ENCODE measurements at regions not wholly inside any gene's neighbourhood (a gene's known extent, or its start where the extent isn't known, plus 50 kb on each side); places are given as distances from the start of the nearest gene placed in this dataset.

DNA sequence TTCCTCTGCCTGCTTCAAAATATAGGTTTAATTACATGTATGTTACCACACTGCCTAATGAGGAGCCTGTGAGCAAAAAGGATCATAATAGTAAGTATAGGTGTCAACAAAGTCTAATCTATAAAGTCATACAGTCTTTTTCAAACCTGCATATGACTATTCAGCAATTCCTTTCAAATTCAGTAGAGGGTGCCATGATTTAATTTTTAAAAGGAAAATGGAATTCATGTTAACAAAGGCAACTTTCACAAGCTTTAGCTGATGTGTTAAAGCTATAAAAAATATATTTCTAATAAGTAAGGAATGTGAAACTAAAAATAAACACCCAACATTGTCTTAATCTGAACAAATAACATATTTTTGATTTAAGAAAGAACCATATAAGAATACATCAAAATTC lies 52.1 kb downstream of the MPP7 start:
- no peak for DNase-seq (ENCODE audit: low read depth, low spot score)

DNA sequence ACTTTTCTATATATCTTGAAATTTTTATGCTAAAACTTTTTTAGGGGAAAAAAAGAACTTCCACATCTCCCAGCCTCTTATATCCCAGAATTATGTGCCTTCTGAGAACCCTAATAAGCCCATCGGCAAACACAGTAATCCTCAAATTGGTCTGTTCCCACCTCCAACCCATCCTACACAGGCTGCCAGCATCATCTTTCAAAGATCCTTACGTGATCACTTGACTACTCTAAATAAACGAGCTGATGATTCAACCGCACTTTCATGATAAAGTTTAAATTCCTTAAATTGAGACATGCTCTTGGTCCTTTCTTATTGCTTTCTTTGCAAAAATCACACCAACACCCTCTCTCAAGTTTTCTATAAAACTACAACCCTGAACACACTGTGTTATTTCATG lies 52.5 kb downstream of the MPP7 start:
- DNase-seq (ENCODE audit: low read depth, low spot score) = no peak

- no peak for DNase-seq (ENCODE audit: low read depth, low spot score)
Measured at GRCh38 chr10:28249512-28249911, 53.4 kb downstream of the MPP7 start.

DNA sequence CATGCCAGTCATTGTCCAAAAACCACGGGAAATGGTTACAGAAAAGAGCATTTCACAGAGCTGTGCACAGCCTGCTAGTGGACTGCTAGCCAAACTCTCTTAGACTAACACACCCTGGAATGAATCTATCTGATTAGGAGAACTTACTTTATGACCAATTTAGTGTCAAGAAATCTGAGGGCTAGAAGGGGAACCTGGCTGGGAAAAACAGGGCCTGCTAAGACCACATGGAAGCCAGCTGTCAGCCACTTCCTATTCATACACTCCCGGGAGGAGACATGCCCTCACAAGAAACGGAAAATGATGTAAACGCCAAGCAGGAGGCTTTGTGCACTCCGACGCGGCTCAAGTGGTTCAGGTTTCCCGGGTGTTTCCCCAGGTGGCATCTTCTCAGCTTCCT lies 54.8 kb downstream of the MPP7 start:
- no peak for DNase-seq (ENCODE audit: low read depth, low spot score)

DNA sequence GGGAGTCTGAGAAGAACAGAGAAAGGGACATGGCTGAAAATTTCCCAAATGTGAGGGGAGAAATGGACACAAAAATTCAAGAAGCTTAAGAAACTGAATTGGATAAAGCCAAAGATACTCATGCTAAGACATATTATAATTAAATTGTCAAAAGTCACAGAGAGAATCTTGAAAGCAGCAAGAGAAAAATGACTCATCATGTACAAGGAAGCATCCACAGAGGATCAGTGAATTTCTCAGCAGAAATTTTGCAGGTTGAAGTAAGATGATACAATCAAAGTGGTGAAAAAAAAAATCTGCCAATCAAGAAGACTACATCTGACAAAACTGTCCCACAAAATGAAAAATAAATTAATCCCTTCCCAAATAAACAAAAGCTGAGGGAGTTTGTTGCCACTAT lies 56.8 kb downstream of the MPP7 start:
- DNase-seq (ENCODE audit: low read depth, low spot score) = no peak

DNA sequence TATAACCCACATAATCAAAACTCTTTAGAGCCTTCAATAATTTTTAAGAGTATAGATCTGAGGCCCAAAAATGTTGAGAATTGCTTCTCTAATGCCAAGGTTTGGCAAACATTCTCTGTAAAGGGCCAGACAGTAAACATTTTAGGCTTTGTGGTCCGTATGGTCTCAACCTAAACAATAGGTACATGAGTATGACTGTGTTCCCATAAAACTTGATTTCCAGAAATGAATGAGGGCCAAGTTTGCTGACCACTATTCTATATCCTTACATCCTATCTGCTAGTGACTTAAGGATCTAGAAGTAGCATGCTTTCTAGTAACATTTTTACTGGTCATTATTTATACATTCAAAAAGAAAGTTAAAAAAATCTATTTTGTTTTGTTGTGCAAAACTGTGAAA lies 58.9 kb downstream of the MPP7 start:
- DNase-seq (ENCODE audit: low read depth, low spot score) = no peak

- no peak for DNase-seq (ENCODE audit: low read depth, low spot score)
Measured at GRCh38 chr10:28242555-28243204, 60.2 kb downstream of the MPP7 start.

- DNase-seq (ENCODE audit: low read depth, low spot score) = no peak
Measured at GRCh38 chr10:28241741-28242399, 61.0 kb downstream of the MPP7 start.

DNA sequence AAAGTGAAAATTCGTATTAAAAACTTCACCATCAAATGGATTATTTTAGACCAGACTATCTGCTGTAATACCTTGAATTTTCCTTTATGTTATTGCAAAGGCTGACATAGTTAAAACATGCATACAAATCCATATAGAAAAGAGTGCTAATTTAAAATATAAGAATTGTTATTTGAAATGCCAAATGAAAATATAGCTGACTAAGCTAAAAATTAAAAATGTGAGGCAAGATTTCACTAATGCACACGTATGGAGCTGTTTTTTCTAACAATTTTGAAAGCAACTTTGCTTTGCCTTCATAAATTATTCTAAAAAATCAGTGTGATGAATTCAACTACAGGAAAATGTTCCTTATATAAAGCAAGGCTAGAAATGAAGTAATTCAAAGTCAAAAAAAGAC lies 62.5 kb downstream of the MPP7 start:
- DNase-seq (ENCODE audit: low read depth, low spot score) = no peak

- no peak for DNase-seq (ENCODE audit: low read depth, low spot score)
Measured at GRCh38 chr10:28236591-28236990, 66.3 kb downstream of the MPP7 start.

DNA sequence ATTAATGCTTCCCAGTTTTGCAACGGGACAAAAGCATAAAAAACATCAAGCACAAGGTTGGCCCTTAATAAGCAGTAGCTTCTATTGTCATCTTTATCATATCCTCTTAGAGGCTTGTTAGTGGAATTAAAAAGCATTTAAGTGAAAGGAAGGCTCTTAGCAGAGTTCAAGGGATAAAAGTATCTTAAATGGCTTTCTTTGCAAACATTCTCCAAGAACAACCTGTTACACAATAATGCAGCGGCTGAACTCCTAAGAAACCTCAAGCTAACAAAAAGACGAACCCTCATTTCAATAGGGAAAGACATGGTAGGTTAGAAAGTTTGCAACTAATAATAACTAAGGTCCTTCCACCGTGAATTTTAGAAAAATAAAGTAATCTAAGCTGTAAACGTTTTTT lies 82.1 kb downstream of the MPP7 start:
- DNase-seq (ENCODE audit: low read depth, low spot score) = no peak

DNA sequence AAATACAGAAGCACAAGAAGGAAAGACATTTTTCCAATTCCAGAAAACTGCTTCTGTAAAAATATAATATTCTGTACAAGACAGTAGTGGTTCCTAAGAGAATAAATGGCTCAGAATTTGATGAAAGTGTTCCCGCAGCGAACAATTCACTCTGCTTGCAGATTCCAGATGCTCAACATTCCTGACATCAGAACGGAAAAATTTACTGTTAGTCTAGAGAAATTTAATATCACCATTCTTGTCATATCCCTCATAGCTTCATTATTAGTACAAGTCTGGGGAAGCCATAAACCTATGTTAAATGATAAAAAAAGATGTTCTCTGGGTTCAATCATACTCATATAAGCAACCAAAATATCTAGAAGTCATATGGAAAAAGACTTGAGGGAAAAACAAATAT lies 83.6 kb downstream of the MPP7 start:
- DNase-seq (ENCODE audit: low read depth, low spot score) = no peak

- DNase-seq (ENCODE audit: low read depth, low spot score) = no peak
Measured at GRCh38 chr10:28217848-28218247, 85.0 kb downstream of the MPP7 start.

DNA sequence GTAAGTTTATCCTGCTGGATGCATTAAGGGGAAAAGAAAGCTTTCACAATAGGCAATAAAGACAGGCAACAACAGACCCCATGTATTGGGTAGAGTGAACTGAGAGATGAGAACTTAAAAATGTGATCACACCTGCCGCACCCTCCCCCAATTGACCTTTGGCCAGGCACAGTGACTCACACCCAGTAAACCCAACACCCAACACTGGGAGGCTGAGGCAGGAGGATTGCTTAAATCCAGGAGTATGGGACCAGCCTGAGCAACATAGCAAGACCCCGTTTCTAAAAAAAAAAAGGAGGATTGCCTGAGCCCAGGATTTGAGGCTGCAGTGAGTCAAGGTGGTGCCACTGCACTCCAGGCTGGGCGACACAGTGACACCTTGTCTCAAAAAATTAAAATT lies 86.9 kb downstream of the MPP7 start:
- no peak for DNase-seq (ENCODE audit: low read depth, low spot score)

DNA sequence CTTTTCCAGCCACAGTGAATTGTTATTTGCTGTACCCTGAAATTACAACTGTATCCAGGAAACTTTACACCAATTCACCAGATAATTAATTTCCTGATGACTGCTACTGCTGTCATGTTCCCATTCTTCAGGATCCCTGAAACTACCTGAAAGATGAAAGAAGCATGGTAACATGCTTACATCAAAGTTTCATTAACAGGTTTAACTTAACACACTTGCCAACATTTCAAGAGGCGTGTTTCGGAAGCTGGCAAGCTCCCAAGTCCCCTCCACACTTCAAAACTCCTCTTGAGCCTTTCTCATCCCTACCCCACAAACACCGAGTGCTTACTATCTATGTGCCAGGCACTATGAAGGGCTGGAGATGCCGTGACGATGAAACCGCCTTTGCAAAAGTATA lies 88.6 kb downstream of the MPP7 start:
- no peak for DNase-seq (ENCODE audit: low read depth, low spot score)

- no peak for DNase-seq (ENCODE audit: low read depth, low spot score)
Measured at GRCh38 chr10:28211759-28212158, 91.1 kb downstream of the MPP7 start.

DNA sequence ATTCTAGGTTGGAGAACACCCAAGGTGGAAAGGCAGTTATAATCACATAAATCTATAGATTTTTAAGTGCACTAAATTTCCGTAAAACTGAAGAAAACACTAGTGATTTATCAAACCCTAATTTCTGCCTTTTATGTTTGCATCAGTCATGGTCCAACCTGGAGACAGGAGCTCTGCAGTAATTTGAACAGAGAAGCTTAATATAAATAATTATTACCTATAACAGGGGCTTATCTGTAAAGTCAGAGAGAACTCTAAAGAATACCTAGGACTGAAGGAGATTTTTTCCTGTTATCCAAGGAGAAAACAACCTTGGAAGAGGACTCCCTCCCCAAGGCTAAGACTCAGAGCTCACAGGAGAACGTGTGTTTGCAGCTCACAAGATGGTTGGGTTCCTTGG lies 95.1 kb downstream of the MPP7 start:
- no peak for DNase-seq (ENCODE audit: low read depth, low spot score)

- DNase-seq (ENCODE audit: low read depth, low spot score) = no peak
Measured at GRCh38 chr10:28202941-28203352, 99.9 kb downstream of the MPP7 start.

- DNase-seq (ENCODE audit: low read depth, low spot score) = no peak
Measured at GRCh38 chr10:28201410-28202400, 101.2 kb downstream of the MPP7 start.

DNA sequence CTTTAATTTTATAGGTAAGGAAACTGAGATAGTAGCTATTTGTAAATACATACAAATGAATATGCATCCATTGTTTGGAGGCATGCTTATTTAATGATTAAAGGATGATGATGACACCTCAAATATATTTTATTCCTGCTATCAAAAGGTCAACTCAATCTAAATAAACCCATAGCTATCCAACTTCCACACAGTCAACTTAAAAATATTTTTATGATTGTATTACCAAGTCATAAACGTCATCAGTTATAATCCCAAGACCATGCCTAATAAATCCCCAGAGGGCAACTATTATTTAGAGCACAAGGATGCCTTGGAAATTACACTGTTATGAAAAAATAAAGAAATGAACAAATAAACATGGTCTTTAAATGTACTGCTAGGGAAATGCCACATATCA lies 102.1 kb downstream of the MPP7 start:
- DNase-seq (ENCODE audit: low read depth, low spot score) = no peak

DNA sequence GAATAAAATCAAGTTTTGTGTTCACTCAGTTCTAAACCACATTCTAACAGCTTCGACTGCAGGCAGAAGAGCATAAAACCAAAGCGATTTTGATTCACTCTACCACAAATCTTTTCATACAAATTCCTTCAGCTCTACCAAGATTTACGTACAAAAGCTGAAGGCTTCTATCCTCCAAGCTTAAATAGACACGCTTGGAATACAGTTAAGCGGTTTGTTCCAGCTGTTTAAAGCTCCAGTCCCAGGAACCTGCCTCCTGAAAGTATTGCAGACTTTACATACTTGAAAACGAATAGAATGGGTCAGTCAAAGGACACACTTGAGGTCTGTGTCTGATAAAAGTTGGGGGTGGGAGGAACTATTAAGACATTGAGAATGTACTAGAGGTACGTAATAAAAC lies 102.9 kb downstream of the MPP7 start:
- DNase-seq (ENCODE audit: low read depth, low spot score) = no peak

DNA sequence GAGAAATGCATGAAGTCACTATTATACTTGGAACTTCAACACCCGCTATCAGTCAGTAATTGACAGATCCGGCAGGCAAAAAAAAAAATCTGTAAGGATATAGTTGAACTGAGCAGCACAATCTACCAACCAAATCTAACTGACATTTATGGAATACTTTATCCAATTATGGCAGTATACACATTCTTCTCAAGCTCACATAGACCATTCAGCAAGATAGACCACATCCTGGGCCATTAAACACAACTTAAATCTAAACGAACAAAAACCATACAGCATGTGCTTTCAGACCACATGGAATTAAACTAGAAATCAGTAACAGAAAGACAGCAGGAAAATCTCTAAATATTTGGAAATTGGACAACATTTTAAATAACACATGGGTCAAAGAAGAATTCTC lies 112.7 kb downstream of the MPP7 start:
- no peak for DNase-seq (ENCODE audit: low read depth, low spot score)

GRCh38 chr10:28188526-28188925 lies 114.3 kb downstream of the MPP7 start:
- no peak for DNase-seq (ENCODE audit: low read depth, low spot score)

Data from brain pericyte (primary cell).